Right atrium auricular region (tissue), 2 donors: ENCODE measurements at regions not wholly inside any gene's neighbourhood (a gene's known extent, or its start where the extent isn't known, plus 50 kb on each side); places are given as distances from the start of the nearest gene placed in this dataset.

Source experiments
- DNase-seq: peaks from one replicate; pipeline ENCODE4 v3.0.0-alpha.2; 2019; ENCODE audit warnings: low spot score
- H3K27ac ChIP-seq, 2 donors: fragments of 200-600 bp; sonication (generic); 1 replicate in 1 of 2; 2 replicates in 1 of 2; pipeline ENCODE4 v1.5.1; 2016 to 2019
- H3K27me3 ChIP-seq, 2 donors: fragments of 200-600 bp; sonication (generic); one replicate each; pipeline versions ENCODE4 v1.5.1 to v1.6.0; 2017 to 2019
- H3K36me3 ChIP-seq: fragments of 200-600 bp; sonication (generic); one replicate; pipeline ENCODE4 v1.5.1; 2016
- H3K4me1 ChIP-seq, 2 donors: fragments of 200-600 bp; sonication (generic); one replicate each; pipeline versions ENCODE4 v1.5.1 to v1.6.0; 2017 to 2019
- H3K4me3 ChIP-seq, 2 donors: fragments of 200-600 bp; sonication (generic); 1 replicate in 1 of 2; 2 replicates in 1 of 2; pipeline ENCODE4 v1.5.1; 2017 to 2019; ENCODE audit warnings: mild to moderate bottlenecking in 1 of 2, moderate library complexity in 1 of 2
- H3K9me3 ChIP-seq, 2 donors: fragments of 200-600 bp; sonication (generic); one replicate each; pipeline ENCODE4 v1.5.1; 2019
- CTCF ChIP-seq, 2 donors: fragments of 200-600 bp; sonication (generic); IDR thresholded peaks; one replicate each; pipeline ENCODE4 v1.5.1; 2019; ENCODE audit warnings: antibody characterized with exemption in 2 of 2

GRCh38 chr5:130546211-130546610, 618.8 kb downstream of the HINT1 start:
- TF ChIP-seq CTCF (IDR thresholded peaks at IDR 0.05) = no peak
- Histone ChIP-seq H3K27ac (no peak overlapping the region), H3K4me3 (no peak overlapping the region), H3K27me3 (no peaks in the 10 kb centered on the region), H3K9me3 (peaks cover 4 to 26% of the 10 kb centered on the region in 2 donors), H3K36me3 (no peaks in the 10 kb centered on the region), H3K4me1 (no peaks in the 10 kb centered on the region)
- no peak for DNase-seq

GRCh38 chr5:130545291-130545690, 619.8 kb downstream of the HINT1 start:
- no peak for TF ChIP-seq CTCF (IDR thresholded peaks at IDR 0.05)
- peaks cover 4 to 26% of the 10 kb centered on the region in 2 donors for H3K9me3 ChIP-seq
- H3K36me3 ChIP-seq = no peaks in the 10 kb centered on the region
- no peaks in the 10 kb centered on the region for H3K27me3 ChIP-seq
- no peaks in the 10 kb centered on the region for H3K4me1 ChIP-seq
- no peak overlapping the region for H3K4me3 ChIP-seq
- DNase-seq = no peak
- no peak overlapping the region for H3K27ac ChIP-seq

- peaks cover 4 to 26% of the 10 kb centered on the region in 2 donors for H3K9me3 ChIP-seq
- no peak overlapping the region for H3K27ac ChIP-seq
- no peak for DNase-seq
- H3K36me3 ChIP-seq = no peaks in the 10 kb centered on the region
- no peaks in the 10 kb centered on the region for H3K27me3 ChIP-seq
- no peak overlapping the region for H3K4me3 ChIP-seq
- H3K4me1 ChIP-seq = no peaks in the 10 kb centered on the region
- no peak for TF ChIP-seq CTCF (IDR thresholded peaks at IDR 0.05)
Observed at GRCh38 chr5:130541617-130542221, 623.3 kb downstream of the HINT1 start.

- no peak for DNase-seq
- H3K4me3 ChIP-seq = no peak overlapping the region
- no peak overlapping the region for H3K27ac ChIP-seq
- no peaks in the 10 kb centered on the region for H3K9me3 ChIP-seq
- no peak for TF ChIP-seq CTCF (IDR thresholded peaks at IDR 0.05)
- H3K36me3 ChIP-seq = no peaks in the 10 kb centered on the region
- no peaks in the 10 kb centered on the region for H3K4me1 ChIP-seq
- H3K27me3 ChIP-seq = no peaks in the 10 kb centered on the region
Observed at GRCh38 chr5:130536691-130537090, 628.4 kb downstream of the HINT1 start.

- no peaks in the 10 kb centered on the region for H3K27me3 ChIP-seq
- DNase-seq = no peak
- TF ChIP-seq CTCF (IDR thresholded peaks at IDR 0.05) = no peak
- H3K27ac ChIP-seq = no peak overlapping the region
- H3K4me1 ChIP-seq = no peaks in the 10 kb centered on the region
- H3K4me3 ChIP-seq = no peak overlapping the region
- H3K9me3 ChIP-seq = no peaks in the 10 kb centered on the region
- no peaks in the 10 kb centered on the region for H3K36me3 ChIP-seq
Observed at GRCh38 chr5:130532786-130533185, 628.5 kb downstream of the CHSY3 start.
